H1 (cell line): ENCODE measurements at regions not wholly inside any gene's neighbourhood (a gene's known extent, or its start where the extent isn't known, plus 50 kb on each side); places are given as distances from the start of the nearest gene placed in this dataset.

Source experiments
- FOSL1 ChIP-seq: IDR thresholded peaks from 2 replicates; pipeline ENCODE4 v1.6.1; 2011; ENCODE audit warnings: mild to moderate bottlenecking, low read depth, low read length, moderate library complexity; ENCODE audit not compliant: insufficient read depth
- RAD21 ChIP-seq, 2 experiments: IDR thresholded peaks in 1 of 2; conservative IDR thresholded peaks in 1 of 2; 2 replicates each; pipeline ENCODE4 v1.6.1; 2011; ENCODE audit warnings: low read depth in 2 of 2, low read length in 2 of 2, improper control_type of control experiment in 1 of 2, inconsistent platforms in 1 of 2, mild to moderate bottlenecking in 1 of 2, moderate library complexity in 1 of 2
- RXRA ChIP-seq: IDR thresholded peaks from 2 replicates; pipeline ENCODE4 v1.6.1; 2011; ENCODE audit warnings: low read depth, mild to moderate bottlenecking, low read length, moderate library complexity; ENCODE audit not compliant: insufficient read depth
- SP2 ChIP-seq: IDR thresholded peaks from 2 replicates; pipeline ENCODE4 v1.6.1; 2012; ENCODE audit warnings: mild to moderate bottlenecking, low read length, inconsistent platforms

GRCh38 chr13:81305928-81306327 is 965.0 kb upstream of the SPRY2 start (continued):
- TF ChIP-seq FOSL1 (no peak), RAD21 (IDR thresholded peaks at IDR 0.05 in 1 of 2, conservative IDR thresholded peaks at IDR 0.05 in 1 of 2; ENCODE audit: low read depth in 2 of 2, low read length in 2 of 2) (no peak), SP2 (no peak), RXRA (no peak)
